ENCODE measurements at regions not wholly inside any gene's neighbourhood (a gene's known extent, or its start where the extent isn't known, plus 50 kb on each side); places are given as distances from the start of the nearest gene placed in this dataset.

DNA sequence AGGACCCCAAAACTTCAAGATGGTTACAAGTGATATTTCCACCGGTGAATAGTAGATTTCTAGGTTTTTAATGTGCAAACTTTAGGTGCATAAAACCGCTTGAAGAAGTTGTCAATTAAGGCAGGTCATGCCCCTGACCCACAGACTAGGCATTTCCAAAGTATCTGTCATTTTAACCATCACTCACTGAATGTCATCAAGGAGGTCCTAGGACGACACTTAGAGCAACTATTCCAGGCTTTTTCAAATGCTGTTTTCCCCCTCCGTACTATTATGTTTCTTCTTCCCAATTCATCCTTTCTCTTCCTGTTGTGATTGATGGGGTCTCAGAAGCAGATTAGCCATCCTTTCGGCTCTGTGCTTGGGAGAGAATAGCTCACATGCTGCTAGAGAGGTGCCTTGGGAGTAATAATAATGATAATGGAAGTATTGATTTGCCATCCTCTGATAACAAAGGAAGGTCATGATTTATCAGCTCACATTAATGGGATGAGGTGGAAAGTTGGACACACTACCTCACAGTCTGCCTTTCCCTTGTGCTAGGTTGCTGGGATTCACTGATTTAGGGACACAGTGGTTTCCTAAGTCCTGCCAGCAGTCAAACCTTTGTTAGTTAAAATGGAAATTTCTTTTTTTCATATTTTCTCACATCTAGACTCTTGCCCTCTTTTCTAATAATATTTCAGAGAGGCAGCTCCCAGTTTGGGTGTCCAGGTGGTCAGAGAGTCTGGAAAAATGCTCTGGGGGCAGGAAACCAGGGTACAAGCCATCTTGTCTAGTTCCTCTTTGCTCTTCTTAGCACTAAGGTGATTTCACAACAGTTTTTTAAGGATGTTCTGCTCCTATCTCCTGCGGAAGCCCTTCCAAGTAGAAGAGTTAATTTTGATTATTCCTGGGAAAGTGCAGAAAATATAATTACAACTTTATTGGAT, 67.0 kb downstream of the PTTG1 start:
- TF ChIP-seq, protein P1, sequence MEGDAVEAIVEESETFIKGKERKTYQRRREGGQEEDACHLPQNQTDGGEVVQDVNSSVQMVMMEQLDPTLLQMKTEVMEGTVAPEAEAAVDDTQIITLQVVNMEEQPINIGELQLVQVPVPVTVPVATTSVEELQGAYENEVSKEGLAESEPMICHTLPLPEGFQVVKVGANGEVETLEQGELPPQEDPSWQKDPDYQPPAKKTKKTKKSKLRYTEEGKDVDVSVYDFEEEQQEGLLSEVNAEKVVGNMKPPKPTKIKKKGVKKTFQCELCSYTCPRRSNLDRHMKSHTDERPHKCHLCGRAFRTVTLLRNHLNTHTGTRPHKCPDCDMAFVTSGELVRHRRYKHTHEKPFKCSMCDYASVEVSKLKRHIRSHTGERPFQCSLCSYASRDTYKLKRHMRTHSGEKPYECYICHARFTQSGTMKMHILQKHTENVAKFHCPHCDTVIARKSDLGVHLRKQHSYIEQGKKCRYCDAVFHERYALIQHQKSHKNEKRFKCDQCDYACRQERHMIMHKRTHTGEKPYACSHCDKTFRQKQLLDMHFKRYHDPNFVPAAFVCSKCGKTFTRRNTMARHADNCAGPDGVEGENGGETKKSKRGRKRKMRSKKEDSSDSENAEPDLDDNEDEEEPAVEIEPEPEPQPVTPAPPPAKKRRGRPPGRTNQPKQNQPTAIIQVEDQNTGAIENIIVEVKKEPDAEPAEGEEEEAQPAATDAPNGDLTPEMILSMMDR (IDR thresholded peaks at IDR 0.05): no peak
- Histone ChIP-seq H3K27me3 (no peaks in the 10 kb centered on the region), H3K9me3 (no peaks in the 10 kb centered on the region), H3K36me3 (no peaks in the 10 kb centered on the region), H3K4me3 (ENCODE audit: low read depth in 1 of 2, low read length in 1 of 2) (no peak overlapping the region), H3K27ac (no peak overlapping the region), H3K4me1 (ENCODE audit: control insufficient read depth in 1 of 2, insufficient read depth in 1 of 2, low read depth in 1 of 2, low read length in 1 of 2) (no peaks in the 10 kb centered on the region)

GRCh38 chr5:160491438-160491837, 69.8 kb downstream of the PTTG1 start:
- Histone ChIP-seq H3K36me3 (no peaks in the 10 kb centered on the region), H3K27ac (no peak overlapping the region), H3K9me3 (no peaks in the 10 kb centered on the region), H3K4me3 (ENCODE audit: low read depth in 1 of 2, low read length in 1 of 2) (no peak overlapping the region), H3K4me1 (ENCODE audit: control insufficient read depth in 1 of 2, insufficient read depth in 1 of 2, low read depth in 1 of 2, low read length in 1 of 2) (no peaks in the 10 kb centered on the region), H3K27me3 (peaks cover 9% of the 10 kb centered on the region)
- TF ChIP-seq, protein P1 (IDR thresholded peaks at IDR 0.05): no peak

- Histone ChIP-seq H3K27ac (no peak overlapping the region), H3K27me3 (peaks cover 9% of the 10 kb centered on the region), H3K36me3 (no peaks in the 10 kb centered on the region), H3K4me1 (ENCODE audit: control insufficient read depth in 1 of 2, insufficient read depth in 1 of 2, low read depth in 1 of 2, low read length in 1 of 2) (no peaks in the 10 kb centered on the region), H3K4me3 (ENCODE audit: low read depth in 1 of 2, low read length in 1 of 2) (no peak overlapping the region), H3K9me3 (no peaks in the 10 kb centered on the region)
- TF ChIP-seq, protein P1 (IDR thresholded peaks at IDR 0.05): no peak
Measured at GRCh38 chr5:160492565-160492964, 70.9 kb downstream of the PTTG1 start.

GRCh38 chr5:160493806-160494338, 72.2 kb downstream of the PTTG1 start:
- TF ChIP-seq, protein P1 (IDR thresholded peaks at IDR 0.05): no peak
- no peaks in the 10 kb centered on the region for H3K4me1 ChIP-seq (ENCODE audit: control insufficient read depth in 1 of 2, insufficient read depth in 1 of 2, low read depth in 1 of 2, low read length in 1 of 2)

GRCh38 chr5:160494451-160494850, 72.8 kb downstream of the PTTG1 start:
- H3K9me3 ChIP-seq: no peaks in the 10 kb centered on the region
- TF ChIP-seq, protein P1 (IDR thresholded peaks at IDR 0.05): no peak
- no peaks in the 10 kb centered on the region for H3K36me3 ChIP-seq
- no peaks in the 10 kb centered on the region for H3K4me1 ChIP-seq (ENCODE audit: control insufficient read depth in 1 of 2, insufficient read depth in 1 of 2, low read depth in 1 of 2, low read length in 1 of 2)
- peaks cover 9% of the 10 kb centered on the region for H3K27me3 ChIP-seq
- H3K4me3 ChIP-seq (ENCODE audit: low read depth in 1 of 2, low read length in 1 of 2): no peak overlapping the region
- no peak overlapping the region for H3K27ac ChIP-seq

More at GRCh38 chr5:160493806-160494338, 72.2 kb downstream of the PTTG1 start:
- Histone ChIP-seq H3K4me3 (ENCODE audit: low read depth in 1 of 2, low read length in 1 of 2) (no peak overlapping the region), H3K36me3 (no peaks in the 10 kb centered on the region), H3K9me3 (no peaks in the 10 kb centered on the region), H3K27ac (no peak overlapping the region), H3K27me3 (peaks cover 9% of the 10 kb centered on the region)
